Liver (tissue), 3 donors: ENCODE measurements at regions not wholly inside any gene's neighbourhood (a gene's known extent, or its start where the extent isn't known, plus 50 kb on each side); places are given as distances from the start of the nearest gene placed in this dataset.

ENCODE experiments used
- FOXA1 ChIP-seq: IDR thresholded peaks from 2 replicates; pipeline ENCODE4 v1.6.1; 2016; ENCODE audit warnings: antibody characterized with exemption
- GABPA ChIP-seq, 2 donors: IDR thresholded peaks in 1 of 2; conservative IDR thresholded peaks in 1 of 2; 2 replicates each; pipeline ENCODE4 v1.6.1; 2016; ENCODE audit warnings: antibody characterized with exemption in 2 of 2, mild to moderate bottlenecking in 1 of 2, moderate library complexity in 1 of 2
- HNF4G ChIP-seq: IDR thresholded peaks from 2 replicates; pipeline ENCODE4 v1.6.1; 2016; ENCODE audit warnings: antibody characterized with exemption
- JUND ChIP-seq, 2 donors: IDR thresholded peaks; 2 replicates each; pipeline ENCODE4 v1.6.1; 2016; ENCODE audit warnings: antibody characterized with exemption in 2 of 2
- MAX ChIP-seq: IDR thresholded peaks from 2 replicates; pipeline ENCODE4 v1.6.1; 2016; ENCODE audit warnings: antibody characterized with exemption
- RAD21 ChIP-seq, 2 donors: IDR thresholded peaks; 2 replicates each; pipeline ENCODE4 v1.6.1; 2016; ENCODE audit warnings: antibody characterized with exemption in 2 of 2, mild to moderate bottlenecking in 2 of 2
- REST ChIP-seq: IDR thresholded peaks from 2 replicates; pipeline ENCODE4 v1.6.1; 2016; ENCODE audit warnings: antibody characterized with exemption, mild to moderate bottlenecking
- RXRA ChIP-seq, 2 donors: IDR thresholded peaks; 2 replicates each; pipeline ENCODE4 v1.6.1; 2017 to 2018; ENCODE audit warnings: antibody characterized with exemption in 2 of 2, mild to moderate bottlenecking in 1 of 2
- SP1 ChIP-seq: IDR thresholded peaks from 2 replicates; pipeline ENCODE4 v1.6.1; 2018; ENCODE audit warnings: antibody characterized with exemption, mild to moderate bottlenecking
- TAF1 ChIP-seq: conservative IDR thresholded peaks from 2 replicates; pipeline ENCODE4 v1.6.1; 2016; ENCODE audit warnings: antibody characterized with exemption, mild to moderate bottlenecking
- YY1 ChIP-seq: IDR thresholded peaks from 2 replicates; pipeline ENCODE4 v1.6.1; 2016; ENCODE audit warnings: antibody characterized with exemption, mild to moderate bottlenecking
- ZBTB33 ChIP-seq: IDR thresholded peaks from 2 replicates; pipeline ENCODE4 v1.6.1; 2016; ENCODE audit warnings: antibody characterized with exemption
- TF ChIP-seq, protein P1 (sequence below): fragments of 150-350 bp; IDR thresholded peaks from 2 replicates; pipeline ENCODE4 v1.5.1; 2017; ENCODE audit warnings: improper control_type of control experiment, low read depth, low read length; ENCODE audit not compliant: missing input control
- TF ChIP-seq, protein P2 (sequence below): IDR thresholded peaks from 2 replicates; pipeline ENCODE4 v1.6.1; 2016; ENCODE audit warnings: antibody characterized with exemption
- donor health status: healthy.
- donor health status: healthy.

DNA sequence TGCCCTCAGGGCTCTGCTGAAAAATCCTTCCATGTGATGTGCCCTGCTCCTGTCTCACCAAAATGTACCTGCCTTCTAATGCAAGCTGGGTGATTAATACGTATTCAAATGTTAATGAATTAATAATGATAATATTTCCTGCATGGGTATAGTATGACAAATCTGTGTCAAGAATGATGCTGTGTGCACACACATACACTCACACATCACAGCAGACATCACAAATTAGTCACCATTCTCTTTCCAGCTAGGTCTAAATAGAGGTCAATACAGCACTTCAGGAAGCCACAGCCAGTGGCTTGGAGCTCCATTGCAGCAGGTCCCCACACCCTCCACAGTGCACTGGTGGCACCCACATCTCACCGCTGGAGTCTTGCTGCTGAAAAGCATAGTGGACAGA is 681.2 kb upstream of the NRP1 start:
- TF ChIP-seq, protein P1, sequence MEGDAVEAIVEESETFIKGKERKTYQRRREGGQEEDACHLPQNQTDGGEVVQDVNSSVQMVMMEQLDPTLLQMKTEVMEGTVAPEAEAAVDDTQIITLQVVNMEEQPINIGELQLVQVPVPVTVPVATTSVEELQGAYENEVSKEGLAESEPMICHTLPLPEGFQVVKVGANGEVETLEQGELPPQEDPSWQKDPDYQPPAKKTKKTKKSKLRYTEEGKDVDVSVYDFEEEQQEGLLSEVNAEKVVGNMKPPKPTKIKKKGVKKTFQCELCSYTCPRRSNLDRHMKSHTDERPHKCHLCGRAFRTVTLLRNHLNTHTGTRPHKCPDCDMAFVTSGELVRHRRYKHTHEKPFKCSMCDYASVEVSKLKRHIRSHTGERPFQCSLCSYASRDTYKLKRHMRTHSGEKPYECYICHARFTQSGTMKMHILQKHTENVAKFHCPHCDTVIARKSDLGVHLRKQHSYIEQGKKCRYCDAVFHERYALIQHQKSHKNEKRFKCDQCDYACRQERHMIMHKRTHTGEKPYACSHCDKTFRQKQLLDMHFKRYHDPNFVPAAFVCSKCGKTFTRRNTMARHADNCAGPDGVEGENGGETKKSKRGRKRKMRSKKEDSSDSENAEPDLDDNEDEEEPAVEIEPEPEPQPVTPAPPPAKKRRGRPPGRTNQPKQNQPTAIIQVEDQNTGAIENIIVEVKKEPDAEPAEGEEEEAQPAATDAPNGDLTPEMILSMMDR: no peak
- TF ChIP-seq MAX (no peak), RXRA (IDR thresholded peaks at IDR 0.05) (no peak), RAD21 (IDR thresholded peaks at IDR 0.05) (no peak), YY1 (no peak), REST (no peak), SP1 (no peak), FOXA1 (no peak), GABPA (IDR thresholded peaks at IDR 0.05 in 1 of 2, conservative IDR thresholded peaks at IDR 0.05 in 1 of 2) (no peak), HNF4G (no peak), JUND (IDR thresholded peaks at IDR 0.05) (no peak), TAF1 (no peak), ZBTB33 (no peak)
- TF ChIP-seq, protein P2, sequence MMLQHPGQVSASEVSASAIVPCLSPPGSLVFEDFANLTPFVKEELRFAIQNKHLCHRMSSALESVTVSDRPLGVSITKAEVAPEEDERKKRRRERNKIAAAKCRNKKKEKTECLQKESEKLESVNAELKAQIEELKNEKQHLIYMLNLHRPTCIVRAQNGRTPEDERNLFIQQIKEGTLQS: no peak
